Raji (cell line): ENCODE measurements at regions not wholly inside any gene's neighbourhood (a gene's known extent, or its start where the extent isn't known, plus 50 kb on each side); places are given as distances from the start of the nearest gene placed in this dataset.

Experiments
- POLR2A ChIP-seq: IDR thresholded peaks from 2 replicates; pipeline ENCODE4 v1.6.1; 2011; ENCODE audit warnings: low read depth, low read length, control low read depth; ENCODE audit not compliant: insufficient read depth

DNA sequence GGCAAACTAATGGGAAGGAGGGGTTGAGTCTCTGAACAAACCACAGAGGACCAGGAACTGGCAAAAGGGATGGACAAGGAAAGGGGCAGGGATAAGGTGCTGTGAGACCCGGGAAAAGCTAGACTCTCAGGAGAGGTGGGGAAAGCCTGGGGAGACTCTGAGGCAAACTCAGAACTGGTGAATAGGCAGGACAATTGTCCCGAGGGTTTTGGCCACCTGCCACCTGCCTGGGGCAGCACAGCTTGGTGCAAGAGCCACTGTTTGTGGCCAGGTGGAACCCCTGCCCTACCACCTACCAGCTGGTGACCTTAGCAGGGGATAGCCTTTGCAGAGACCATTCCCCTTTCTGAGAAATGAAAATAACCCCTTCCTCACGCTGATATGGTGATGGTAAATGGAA is 129.4 kb upstream of the ASB18 start:
- TF ChIP-seq POLR2A, result no peak

- TF ChIP-seq POLR2A, result no peak
These were observed 130.4 kb upstream of the ASB18 start for GRCh38 chr2:236394571-236394970.

- no peak for TF ChIP-seq POLR2A
These were observed 130.9 kb upstream of the ASB18 start for GRCh38 chr2:236395067-236395466.

DNA sequence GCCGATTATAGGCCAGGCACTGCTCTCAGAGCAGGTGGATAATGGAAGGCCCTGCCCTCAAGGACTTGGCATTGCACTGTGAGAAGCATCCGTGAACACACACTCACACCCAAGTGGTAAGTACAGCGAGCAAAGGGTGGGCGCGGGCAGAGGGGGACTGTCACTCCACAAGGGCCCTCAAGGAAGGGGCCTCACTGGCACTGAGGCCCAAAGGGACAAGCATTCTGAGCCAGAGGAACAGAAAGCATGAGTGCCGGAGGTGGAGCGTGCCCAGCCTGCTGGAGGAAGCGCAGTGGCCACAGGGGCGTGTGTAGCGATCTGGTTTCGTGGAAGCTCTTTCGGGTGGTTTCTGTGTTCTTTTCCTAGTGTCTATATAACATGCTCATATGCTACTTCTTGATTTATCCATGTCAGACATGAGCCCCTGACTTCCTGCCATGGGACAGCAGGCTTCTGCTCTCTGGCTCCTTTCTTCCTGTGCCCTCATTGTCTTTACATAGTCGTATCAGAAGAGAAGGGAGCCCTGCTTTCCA is 132.7 kb upstream of the ASB18 start:
- no peak for TF ChIP-seq POLR2A

DNA sequence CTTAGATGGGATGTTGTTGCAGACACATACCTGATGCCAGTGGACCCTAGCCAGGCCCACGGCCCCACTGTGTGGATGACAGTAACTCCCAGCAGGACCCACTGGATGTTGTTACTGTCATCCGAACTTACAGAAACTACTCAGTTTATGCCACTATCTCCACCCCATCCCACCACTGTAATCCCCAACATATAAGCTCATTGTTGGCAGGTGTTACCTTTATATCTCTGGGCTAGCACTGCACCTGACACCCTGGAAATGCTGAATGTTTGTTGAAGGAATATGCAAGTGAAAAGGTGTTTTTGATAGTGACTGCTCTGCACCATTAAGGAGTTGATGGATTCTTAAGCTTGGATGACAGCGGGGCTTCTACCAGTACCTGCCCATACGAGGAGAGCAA is 133.5 kb upstream of the ASB18 start:
- no peak for TF ChIP-seq POLR2A

DNA sequence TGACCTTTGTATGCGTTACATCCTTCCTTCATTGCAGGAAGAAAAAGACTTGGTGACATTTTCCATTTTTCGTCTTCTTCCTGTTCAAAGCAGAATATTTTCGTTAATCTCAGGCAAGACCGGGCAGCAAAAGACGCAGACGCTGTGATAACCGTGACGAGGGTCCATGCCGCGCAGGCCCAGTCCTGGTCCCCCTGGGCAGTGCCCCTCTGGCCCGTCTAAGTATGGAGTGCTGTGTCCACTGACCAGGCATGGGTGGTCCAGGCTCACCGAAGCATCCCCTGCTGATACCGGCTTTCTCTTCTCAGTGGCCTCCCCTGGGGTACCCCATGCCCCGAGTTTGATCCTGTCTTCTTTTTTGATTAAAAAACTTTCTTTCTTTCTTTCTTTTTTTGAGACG is 135.2 kb upstream of the ASB18 start:
- TF ChIP-seq POLR2A, result no peak

DNA sequence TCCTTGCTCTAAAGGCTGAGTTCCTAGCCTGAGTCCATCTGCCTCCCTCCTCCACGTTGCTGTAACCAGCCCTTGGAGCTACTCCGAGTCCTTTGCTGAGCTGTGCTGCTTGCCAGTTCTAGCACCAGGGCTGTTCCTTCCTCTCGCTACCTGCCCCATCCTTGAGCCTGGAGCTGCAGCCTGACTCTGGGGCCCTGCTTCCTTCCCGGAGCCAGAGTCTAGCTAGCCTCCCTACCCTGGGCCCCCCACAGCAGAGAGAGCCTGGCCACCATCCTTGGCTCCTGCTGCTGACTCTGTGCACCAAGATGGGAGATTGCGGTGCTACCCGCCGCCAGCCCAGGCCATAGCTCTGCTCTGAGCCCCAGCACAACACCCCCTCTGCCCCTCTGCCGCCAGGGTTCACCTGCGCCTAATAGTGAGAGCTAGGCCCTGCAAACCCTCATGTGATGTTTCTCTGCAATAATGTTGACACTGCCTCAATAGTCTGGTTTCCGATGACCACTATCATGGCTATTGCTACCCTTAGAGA is 135.9 kb upstream of the ASB18 start:
- no peak for TF ChIP-seq POLR2A

DNA sequence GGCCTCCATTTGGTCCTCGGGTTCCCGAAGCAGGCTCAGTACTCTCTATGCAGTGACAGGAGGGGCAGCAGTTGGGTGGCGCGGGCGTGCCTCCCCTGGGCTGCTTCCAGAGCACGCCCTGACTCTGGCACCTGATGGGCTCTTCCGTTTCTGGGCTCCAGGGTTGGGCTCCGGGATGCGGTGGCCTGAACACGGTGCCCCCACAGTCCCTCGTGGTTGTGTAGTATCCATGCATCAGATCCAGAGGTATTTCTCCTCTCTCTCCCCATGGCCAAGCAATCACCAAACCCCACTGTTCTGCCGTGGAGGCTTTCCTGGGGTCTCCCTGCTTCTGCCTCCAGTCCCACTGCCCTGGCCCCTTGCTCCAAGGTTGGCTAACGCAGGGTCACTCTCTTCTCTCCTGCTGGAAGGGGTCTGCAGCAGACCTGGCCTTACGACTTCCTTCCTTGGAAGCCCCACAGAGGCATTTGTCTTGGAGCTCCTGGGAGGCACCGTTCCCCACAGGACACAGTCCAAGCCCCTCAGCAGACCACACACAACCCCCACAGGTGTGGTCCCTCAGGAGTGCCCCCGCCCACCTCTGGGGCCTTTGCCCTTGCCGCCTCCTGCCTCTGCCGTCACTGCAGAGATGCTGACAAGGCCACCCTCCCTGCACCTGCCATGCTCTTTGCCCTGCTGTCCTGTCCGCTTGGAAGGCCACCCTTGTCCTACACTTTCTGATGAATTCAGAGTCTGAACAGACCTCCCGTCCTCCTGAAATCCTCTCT is 136.6 kb upstream of the ASB18 start:
- no peak for TF ChIP-seq POLR2A

- peak; percentile 46 for TF ChIP-seq POLR2A
These were observed 138.0 kb upstream of the ASB18 start for GRCh38 chr2:236402033-236402790.

GRCh38 chr2:236403125-236403524 is 138.9 kb upstream of the ASB18 start:
- TF ChIP-seq POLR2A, result no peak

DNA sequence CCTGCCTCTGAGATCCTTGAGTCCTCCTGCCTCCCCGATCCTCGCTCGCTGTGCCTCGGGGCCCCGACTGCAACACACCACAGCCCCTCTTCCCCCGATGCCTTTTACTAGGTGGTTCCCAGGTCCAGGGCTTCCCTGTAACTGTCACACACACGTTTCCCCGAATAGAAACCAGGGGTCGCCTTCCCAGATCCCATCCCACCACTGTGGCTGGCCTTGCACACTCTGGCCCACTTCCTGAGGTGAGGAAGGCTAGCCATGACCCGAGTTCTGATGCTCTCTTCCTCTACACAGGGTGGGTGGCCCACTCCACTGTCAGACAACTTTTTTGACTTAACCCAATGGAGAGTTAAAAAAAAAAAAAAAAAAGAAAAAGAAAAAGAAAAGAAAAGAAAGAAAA is 139.6 kb upstream of the ASB18 start:
- no peak for TF ChIP-seq POLR2A

DNA sequence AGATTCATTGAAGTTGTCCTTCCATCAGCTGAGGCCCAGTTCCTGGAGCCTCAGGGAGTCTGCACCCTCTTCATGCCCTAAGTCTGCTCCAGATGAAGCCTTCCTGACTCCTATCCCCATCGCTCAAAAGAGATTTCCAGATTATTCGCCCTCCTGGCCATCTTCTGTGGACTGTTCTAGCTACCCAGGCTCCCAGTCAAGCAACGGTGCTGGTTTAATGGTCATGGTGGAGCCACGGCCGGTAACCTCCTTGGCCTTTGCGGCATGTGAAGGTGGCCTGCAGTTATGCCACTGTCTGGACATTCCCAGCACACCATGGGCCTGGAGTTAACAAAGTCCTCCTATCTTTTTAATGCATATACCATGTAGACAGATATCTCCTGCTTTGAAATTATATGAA is 140.1 kb upstream of the ASB18 start:
- TF ChIP-seq POLR2A, result no peak

DNA sequence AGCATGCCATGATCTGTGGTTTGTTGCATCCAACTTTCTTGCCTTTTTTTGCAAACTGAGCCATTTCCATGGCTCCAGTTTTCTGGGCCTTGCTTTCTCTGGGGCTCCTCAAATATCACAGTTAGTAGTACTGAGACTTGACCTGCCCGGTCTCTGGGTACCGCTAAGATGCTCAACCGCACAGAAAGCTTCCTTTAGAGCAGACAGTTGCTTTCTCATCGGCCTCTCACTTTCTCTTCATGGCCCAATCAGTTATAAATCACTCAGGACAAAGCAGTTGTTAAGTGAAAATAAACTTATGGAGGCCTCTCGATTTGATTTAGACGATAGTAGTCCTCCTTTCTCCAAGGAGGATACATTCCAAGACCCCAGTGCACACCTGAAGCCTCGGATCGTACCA is 141.2 kb upstream of the ASB18 start:
- no peak for TF ChIP-seq POLR2A

DNA sequence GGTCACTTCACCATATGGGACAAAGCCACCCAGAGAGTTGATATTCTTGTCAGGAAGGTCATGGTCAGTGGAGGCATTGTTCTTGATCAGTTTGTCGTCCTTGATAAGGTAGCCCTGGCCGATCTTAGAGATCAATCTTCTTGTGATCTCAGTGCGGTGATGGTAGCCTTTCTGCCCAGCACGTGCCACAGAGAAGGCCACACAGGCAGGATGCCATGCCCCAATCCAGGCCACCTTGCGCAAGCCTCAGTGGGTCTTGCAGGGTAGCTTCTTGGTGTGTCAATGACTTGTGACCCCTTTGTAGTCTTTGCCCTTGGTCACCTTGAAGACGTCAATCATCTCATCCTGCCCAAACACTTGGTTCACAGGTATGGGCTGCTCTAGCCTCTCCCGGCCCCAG is 143.9 kb upstream of the ASB18 start:
- no peak for TF ChIP-seq POLR2A

DNA sequence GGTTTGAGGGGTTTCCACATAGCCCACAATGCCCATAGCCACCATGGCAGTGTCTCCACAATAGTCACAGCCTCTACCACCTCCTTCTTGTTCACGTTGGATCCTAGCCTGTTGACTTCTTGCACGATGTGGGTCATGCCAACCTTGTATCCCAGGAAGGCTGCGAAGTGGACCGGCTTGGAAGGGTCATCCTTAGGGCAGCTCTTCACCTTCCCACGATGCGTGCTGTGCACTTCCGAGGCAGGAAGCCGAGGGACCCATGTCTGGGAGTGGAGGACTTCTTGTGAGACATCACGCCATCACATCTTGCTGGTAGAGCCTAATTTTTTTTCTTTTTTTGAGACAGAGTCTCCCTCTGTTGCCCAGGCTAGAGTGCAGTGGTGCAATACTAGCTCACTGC is 144.6 kb upstream of the ASB18 start:
- TF ChIP-seq POLR2A, result no peak

DNA sequence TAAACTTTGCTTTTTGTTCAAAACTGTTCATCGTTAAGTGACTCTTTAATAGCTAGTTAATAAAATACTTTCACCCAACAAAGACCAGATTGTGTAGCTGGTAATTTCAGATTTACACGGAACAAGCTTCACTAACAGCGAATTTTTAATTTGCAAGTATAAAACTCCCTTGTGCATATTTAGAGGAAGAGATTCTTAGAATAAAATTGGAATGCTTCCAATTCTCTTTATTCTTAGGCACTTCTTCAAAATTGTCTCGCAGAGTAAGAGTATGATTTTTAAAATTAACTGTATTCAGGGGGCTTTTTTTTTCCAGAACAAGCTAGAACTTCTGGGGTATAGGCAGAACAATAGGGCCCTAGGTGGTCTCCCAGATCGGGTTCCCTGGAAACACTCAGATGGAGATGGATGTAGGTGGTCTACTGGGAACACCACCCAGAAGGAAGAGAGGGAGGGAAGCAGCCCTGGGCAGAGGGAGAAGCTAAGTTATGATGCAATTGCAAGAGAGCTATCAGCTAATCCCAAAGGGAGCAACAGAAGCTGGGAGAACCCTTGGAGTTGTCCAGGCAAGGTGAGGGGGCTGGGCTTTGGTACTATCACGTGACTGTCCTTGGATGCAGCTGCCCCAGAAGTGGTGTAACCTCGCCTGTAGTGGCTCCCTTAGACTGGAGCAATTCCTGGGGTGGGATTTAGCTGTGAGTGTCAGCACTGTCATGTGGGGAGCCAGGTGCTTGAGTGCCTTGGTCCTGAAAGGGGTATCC is 151.7 kb upstream of the ASB18 start:
- TF ChIP-seq POLR2A, result no peak

DNA sequence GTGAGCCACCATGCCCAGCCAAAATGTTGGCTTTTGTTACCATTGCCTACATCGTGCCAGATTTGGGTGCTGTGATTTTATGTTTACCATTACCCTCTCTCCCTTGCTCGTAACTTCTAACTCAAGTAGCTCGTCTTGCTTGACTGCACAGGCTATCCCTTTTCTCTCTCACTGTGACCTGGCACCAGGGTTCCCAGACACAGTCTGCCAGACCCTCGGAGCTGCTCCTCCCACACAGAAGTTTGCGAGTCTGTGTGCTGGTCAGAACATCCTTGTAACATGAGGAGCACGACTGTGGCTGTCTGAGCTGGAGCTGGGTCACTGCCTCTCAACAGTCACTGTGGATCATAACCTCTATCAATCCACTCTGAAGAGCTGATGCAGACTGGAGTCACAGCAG is 152.5 kb upstream of the ACKR3 start:
- no peak for TF ChIP-seq POLR2A
